Endodermal cell (in vitro differentiated cells): ENCODE measurements at regions not wholly inside any gene's neighbourhood (a gene's known extent, or its start where the extent isn't known, plus 50 kb on each side); places are given as distances from the start of the nearest gene placed in this dataset.

Source experiments
- DNase-seq: peaks from one replicate; pipeline ENCODE4 v3.0.0-alpha.2; 2017
- H3K27ac ChIP-seq: 2 replicates; pipeline ENCODE4 v1.5.1; 2013; ENCODE audit warnings: mild to moderate bottlenecking, low read depth, low read length, moderate library complexity
- H3K27me3 ChIP-seq: 2 replicates; pipeline ENCODE4 v1.6.1; 2013; ENCODE audit warnings: mild to moderate bottlenecking, low read length, moderate library complexity; ENCODE audit not compliant: insufficient read depth, control insufficient read depth, poor library complexity, severe bottlenecking
- H3K36me3 ChIP-seq: 2 replicates; pipeline ENCODE4 v1.7.0; 2013; ENCODE audit warnings: mild to moderate bottlenecking, low read length, moderate library complexity; ENCODE audit not compliant: control insufficient read depth, insufficient read depth
- H3K4me1 ChIP-seq: one replicate; pipeline ENCODE4 v1.7.0; 2013; ENCODE audit warnings: low read length; ENCODE audit not compliant: control insufficient read depth, insufficient read depth
- H3K4me3 ChIP-seq: 2 replicates; pipeline ENCODE4 v1.5.1; 2013; ENCODE audit warnings: mild to moderate bottlenecking, low read length, moderate library complexity
- H3K9ac ChIP-seq: 2 replicates; pipeline ENCODE4 v1.6.1; 2013; ENCODE audit warnings: mild to moderate bottlenecking, low read length, moderate library complexity; ENCODE audit not compliant: poor library complexity, severe bottlenecking; ENCODE audit errors: extremely low read depth
- H3K9me3 ChIP-seq: 2 replicates; pipeline ENCODE4 v1.6.1; 2013; ENCODE audit warnings: mild to moderate bottlenecking, low read length, moderate library complexity; ENCODE audit not compliant: control insufficient read depth
- H3K27ac Mint-ChIP-seq: 2 replicates; pipeline ENCODE4 v1.8.0; 2020; ENCODE audit warnings: mixed read lengths
- H3K27me3 Mint-ChIP-seq: 2 replicates; pipeline ENCODE4 v1.8.0; 2021; ENCODE audit warnings: mild to moderate bottlenecking, mixed read lengths; ENCODE audit not compliant: insufficient read depth
- H3K36me3 Mint-ChIP-seq: 2 replicates; pipeline ENCODE4 v1.8.0; 2020; ENCODE audit warnings: low read depth, mixed read lengths
- H3K4me1 Mint-ChIP-seq: 2 replicates; pipeline ENCODE4 v1.8.0; 2020; ENCODE audit warnings: mixed read lengths
- H3K4me3 Mint-ChIP-seq: 2 replicates; pipeline ENCODE4 v1.8.0; 2020; ENCODE audit warnings: mild to moderate bottlenecking, moderate library complexity, mixed read lengths
- H3K9me3 Mint-ChIP-seq: 2 replicates; pipeline ENCODE4 v1.8.0; 2020; ENCODE audit warnings: mild to moderate bottlenecking, mixed read lengths
- CTCF ChIP-seq: fragments of 200-600 bp; sonication (generic); conservative IDR thresholded peaks from 2 replicates; pipeline ENCODE4 v1.5.0; 2021; ENCODE audit warnings: antibody characterized with exemption, mild to moderate bottlenecking
- WGBS, 2 experiments: methylation state at CpG; one replicate each; pipeline versions ENCODE4 v1.1.5 to v1.1.7; 2013; ENCODE audit warnings: missing lambda C conversion rate in 2 of 2, mixed read lengths in 1 of 2; ENCODE audit not compliant: insufficient coverage in 1 of 2, insufficient read length in 1 of 2; 5-methylcytosine and 5-hydroxymethylcytosine counted together

GRCh38 chr1:105730701-105731100 is 1325.8 kb upstream of the PRMT6 start:
- Mint-ChIP-seq H3K27ac (no peak overlapping the region), H3K36me3 (no peaks in the 10 kb centered on the region), H3K27me3 (no peaks in the 10 kb centered on the region), H3K9me3 (no peaks in the 10 kb centered on the region), H3K4me3 (no peak overlapping the region), H3K4me1 (no peaks in the 10 kb centered on the region)
- no peaks in the 10 kb centered on the region for H3K36me3 ChIP-seq
- H3K4me1 ChIP-seq: no peaks in the 10 kb centered on the region
- H3K4me3 ChIP-seq: no peak overlapping the region
- H3K9ac ChIP-seq: no peak overlapping the region
- DNase-seq: no peak
- WGBS, 2 experiments: 98 to 100% methylated on average over 2 to 3 of the region's 3 CpGs
- no peaks in the 10 kb centered on the region for H3K27me3 ChIP-seq
- H3K9me3 ChIP-seq: no peaks in the 10 kb centered on the region
- no peak for TF ChIP-seq CTCF
- no peak overlapping the region for H3K27ac ChIP-seq

GRCh38 chr1:105736349-105736748 is 1320.1 kb upstream of the PRMT6 start:
- H3K27ac Mint-ChIP-seq: no peak overlapping the region

GRCh38 chr1:105779727-105780126 is 1276.7 kb upstream of the PRMT6 start:
- Mint-ChIP-seq H3K27me3 (no peaks in the 10 kb centered on the region), H3K4me3 (no peak overlapping the region), H3K36me3 (no peaks in the 10 kb centered on the region), H3K27ac (no peak overlapping the region), H3K9me3 (no peaks in the 10 kb centered on the region), H3K4me1 (no peaks in the 10 kb centered on the region)
- no peak for TF ChIP-seq CTCF
- Histone ChIP-seq H3K36me3 (no peaks in the 10 kb centered on the region), H3K27me3 (no peaks in the 10 kb centered on the region), H3K9me3 (no peaks in the 10 kb centered on the region), H3K9ac (no peak overlapping the region), H3K27ac (no peak overlapping the region), H3K4me3 (no peak overlapping the region), H3K4me1 (no peaks in the 10 kb centered on the region)
- 83 to 92% methylated on average over 3 to 4 of the region's 4 CpGs for WGBS, 2 experiments
- DNase-seq: no peak

More at GRCh38 chr1:105736349-105736748, 1320.1 kb upstream of the PRMT6 start:
- H3K4me3 ChIP-seq: no peak overlapping the region
- no peaks in the 10 kb centered on the region for H3K4me1 ChIP-seq
- no peak for DNase-seq
- no peak overlapping the region for H3K27ac ChIP-seq
- WGBS, 2 experiments: 77% methylated on average over 3 of the region's 3 CpGs; no CpG with 5 or more reads in 1 of the 2 experiments
- no peaks in the 10 kb centered on the region for H3K9me3 ChIP-seq
- Mint-ChIP-seq H3K36me3 (no peaks in the 10 kb centered on the region), H3K4me3 (no peak overlapping the region), H3K27me3 (no peaks in the 10 kb centered on the region), H3K4me1 (no peaks in the 10 kb centered on the region), H3K9me3 (no peaks in the 10 kb centered on the region)
- no peaks in the 10 kb centered on the region for H3K27me3 ChIP-seq
- H3K9ac ChIP-seq: no peak overlapping the region
- TF ChIP-seq CTCF: no peak
- no peaks in the 10 kb centered on the region for H3K36me3 ChIP-seq
